NCI-H1694 (cell line): ENCODE measurements at regions not wholly inside any gene's neighbourhood (a gene's known extent, or its start where the extent isn't known, plus 50 kb on each side); places are given as distances from the start of the nearest gene placed in this dataset.

Experiments
- DNase-seq: peaks from one replicate; lab custom pipeline; 2025; lab: John Stamatoyannopoulos, UW

GRCh38 chr1:55713516-55713915 is 498.4 kb upstream of the USP24 start:
- DNase-seq, result no peak

GRCh38 chr1:55712148-55712547 is 497.0 kb upstream of the USP24 start:
- DNase-seq, result no peak

- DNase-seq, result no peak
Measured at GRCh38 chr1:55708781-55709180, 493.6 kb upstream of the USP24 start.

- DNase-seq, result no peak
Measured at GRCh38 chr1:55707846-55708245, 492.7 kb upstream of the USP24 start.

- DNase-seq, result no peak
Measured at GRCh38 chr1:55707196-55707595, 492.0 kb upstream of the USP24 start.

GRCh38 chr1:55706397-55706796 is 491.2 kb upstream of the USP24 start:
- no peak for DNase-seq

GRCh38 chr1:55703726-55704363 is 488.7 kb upstream of the USP24 start:
- no peak for DNase-seq

GRCh38 chr1:55702064-55702463 is 486.9 kb upstream of the USP24 start:
- peak; percentile 28 for DNase-seq

GRCh38 chr1:55700359-55701130 is 485.4 kb upstream of the USP24 start:
- DNase-seq, result no peak

- no peak for DNase-seq
Measured at GRCh38 chr1:55699228-55699627, 484.1 kb upstream of the USP24 start.

- no peak for DNase-seq
Measured at GRCh38 chr1:55697997-55698535, 482.9 kb upstream of the USP24 start.

GRCh38 chr1:55696891-55697290 is 481.7 kb upstream of the USP24 start:
- no peak for DNase-seq

- no peak for DNase-seq
Measured at GRCh38 chr1:55696181-55696754, 481.1 kb upstream of the USP24 start.

GRCh38 chr1:55695552-55695951 is 480.4 kb upstream of the USP24 start:
- DNase-seq, result no peak

GRCh38 chr1:55695151-55695550 is 480.0 kb upstream of the USP24 start:
- DNase-seq, result no peak

- DNase-seq, result no peak
Measured at GRCh38 chr1:55694310-55694801, 479.2 kb upstream of the USP24 start.

- DNase-seq, result no peak
Measured at GRCh38 chr1:55692726-55693125, 477.6 kb upstream of the USP24 start.

GRCh38 chr1:55690366-55690765 is 475.2 kb upstream of the USP24 start:
- no peak for DNase-seq

- DNase-seq, result no peak
Measured at GRCh38 chr1:55689800-55690199, 474.6 kb upstream of the USP24 start.

- no peak for DNase-seq
Measured at GRCh38 chr1:55685560-55685959, 470.4 kb upstream of the USP24 start.

GRCh38 chr1:55684131-55684650 is 469.0 kb upstream of the USP24 start:
- no peak for DNase-seq

- DNase-seq, result no peak
Measured at GRCh38 chr1:55682198-55682597, 467.0 kb upstream of the USP24 start.

- no peak for DNase-seq
Measured at GRCh38 chr1:55679971-55680370, 464.8 kb upstream of the USP24 start.
